Neutrophil (primary cell): ENCODE measurements at regions not wholly inside any gene's neighbourhood (a gene's known extent, or its start where the extent isn't known, plus 50 kb on each side); places are given as distances from the start of the nearest gene placed in this dataset.

Experiments used
- H3K27ac ChIP-seq: fragments of 200-600 bp; sonication (generic); 2 replicates; pipeline ENCODE4 v1.5.1; 2016; ENCODE audit warnings: mild to moderate bottlenecking, moderate library complexity
- H3K27me3 ChIP-seq: fragments of 200-600 bp; sonication (generic); 2 replicates; pipeline ENCODE4 v1.6.0; 2016; ENCODE audit warnings: mild to moderate bottlenecking
- H3K36me3 ChIP-seq: fragments of 200-600 bp; sonication (generic); 2 replicates; pipeline ENCODE4 v1.5.1; 2017
- H3K4me1 ChIP-seq, 2 experiments: fragments of 200-600 bp in 1 of 2; sonication (generic) in 1 of 2; 1 replicate in 1 of 2; 2 replicates in 1 of 2; pipeline versions ENCODE4 v1.5.1 to v1.6.1; 2013 to 2016; ENCODE audit warnings: low read depth in 1 of 2, low read length in 1 of 2, mild to moderate bottlenecking in 1 of 2, moderate library complexity in 1 of 2; ENCODE audit not compliant: control insufficient read depth in 1 of 2, insufficient read depth in 1 of 2
- H3K4me3 ChIP-seq, 2 experiments: fragments of 200-600 bp in 1 of 2; sonication (generic) in 1 of 2; 1 replicate in 1 of 2; 2 replicates in 1 of 2; pipeline ENCODE4 v1.5.1; 2013 to 2016; ENCODE audit warnings: low read depth in 1 of 2, low read length in 1 of 2, mild to moderate bottlenecking in 1 of 2, moderate library complexity in 1 of 2
- H3K9me3 ChIP-seq: fragments of 200-600 bp; sonication (generic); 2 replicates; pipeline ENCODE4 v1.5.1; 2016
- TF ChIP-seq, protein P1 (sequence below): fragments of 200-600 bp; sonication (generic); IDR thresholded peaks from 2 replicates; pipeline ENCODE4 v1.5.1; 2016; ENCODE audit warnings: antibody characterized with exemption

DNA sequence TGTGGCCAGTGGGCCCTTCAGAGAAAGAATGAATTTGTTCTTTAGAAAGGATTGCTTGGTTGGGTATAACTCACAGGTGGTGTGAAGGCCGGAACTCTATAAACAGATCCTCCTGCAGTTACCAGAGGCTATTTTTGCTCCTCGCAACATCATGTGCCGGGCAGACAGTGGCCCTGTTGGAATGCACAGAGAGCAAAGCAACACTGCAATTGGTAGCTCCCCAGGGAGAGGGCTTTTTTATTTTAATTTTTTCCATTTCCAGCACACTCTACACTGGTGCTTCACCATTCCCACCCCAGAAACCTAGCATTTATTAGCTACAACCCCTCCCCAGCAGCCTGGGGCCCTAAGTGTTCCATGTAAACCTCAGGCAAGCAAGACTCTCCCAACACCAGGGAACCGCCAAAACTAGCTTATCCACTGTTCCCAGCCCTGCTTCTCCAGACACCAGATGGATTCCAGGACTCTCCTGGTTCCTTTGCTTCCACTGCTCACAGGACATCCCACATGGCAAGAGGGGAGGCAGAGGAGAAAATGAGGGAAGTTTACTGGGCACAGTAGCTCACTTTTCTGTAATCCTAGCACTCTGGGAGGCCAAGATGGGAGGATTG is 75.1 kb upstream of the TMEM164 start:
- Histone ChIP-seq H3K27me3 (no peaks in the 10 kb centered on the region), H3K4me1 (no peaks in the 10 kb centered on the region), H3K4me3 (no peak overlapping the region), H3K9me3 (no peaks in the 10 kb centered on the region), H3K27ac (no peak overlapping the region), H3K36me3 (no peaks in the 10 kb centered on the region)
- TF ChIP-seq, protein P1, sequence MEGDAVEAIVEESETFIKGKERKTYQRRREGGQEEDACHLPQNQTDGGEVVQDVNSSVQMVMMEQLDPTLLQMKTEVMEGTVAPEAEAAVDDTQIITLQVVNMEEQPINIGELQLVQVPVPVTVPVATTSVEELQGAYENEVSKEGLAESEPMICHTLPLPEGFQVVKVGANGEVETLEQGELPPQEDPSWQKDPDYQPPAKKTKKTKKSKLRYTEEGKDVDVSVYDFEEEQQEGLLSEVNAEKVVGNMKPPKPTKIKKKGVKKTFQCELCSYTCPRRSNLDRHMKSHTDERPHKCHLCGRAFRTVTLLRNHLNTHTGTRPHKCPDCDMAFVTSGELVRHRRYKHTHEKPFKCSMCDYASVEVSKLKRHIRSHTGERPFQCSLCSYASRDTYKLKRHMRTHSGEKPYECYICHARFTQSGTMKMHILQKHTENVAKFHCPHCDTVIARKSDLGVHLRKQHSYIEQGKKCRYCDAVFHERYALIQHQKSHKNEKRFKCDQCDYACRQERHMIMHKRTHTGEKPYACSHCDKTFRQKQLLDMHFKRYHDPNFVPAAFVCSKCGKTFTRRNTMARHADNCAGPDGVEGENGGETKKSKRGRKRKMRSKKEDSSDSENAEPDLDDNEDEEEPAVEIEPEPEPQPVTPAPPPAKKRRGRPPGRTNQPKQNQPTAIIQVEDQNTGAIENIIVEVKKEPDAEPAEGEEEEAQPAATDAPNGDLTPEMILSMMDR, result no peak

DNA sequence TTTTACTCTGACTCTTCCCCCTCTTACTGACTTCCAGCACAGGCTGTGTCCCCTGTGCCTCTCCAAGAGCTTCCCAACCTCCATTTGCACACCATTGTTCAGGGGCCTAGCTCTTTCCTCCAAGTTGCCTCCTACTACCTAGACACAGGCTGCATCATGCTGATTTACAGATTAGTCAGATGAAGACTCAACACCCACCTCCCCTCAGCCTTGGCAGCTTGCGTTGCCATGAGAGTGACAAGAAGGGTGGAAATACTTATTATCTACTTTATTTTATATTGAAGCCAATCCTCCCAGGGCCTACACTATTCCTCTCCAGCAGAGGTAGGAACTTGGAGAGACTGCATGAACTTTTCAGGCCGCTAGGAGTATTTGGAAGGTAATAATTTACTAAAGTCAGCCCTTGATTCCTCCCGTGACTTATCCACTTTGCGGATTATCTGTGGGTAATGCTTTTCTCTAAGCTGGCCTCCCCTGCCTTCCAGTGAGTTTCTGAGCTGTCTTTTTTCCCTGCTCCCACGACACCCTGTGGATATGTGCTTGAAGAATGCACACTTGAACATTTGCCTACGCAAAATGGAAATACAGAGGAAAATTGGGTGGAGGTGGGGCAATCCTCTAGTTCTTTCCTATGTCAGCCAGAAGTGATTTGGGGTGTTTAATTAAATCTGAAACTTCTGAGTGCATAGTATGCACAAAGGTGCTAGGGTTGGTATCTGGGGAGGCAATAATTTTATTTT is 74.1 kb upstream of the TMEM164 start:
- Histone ChIP-seq H3K4me1 (no peaks in the 10 kb centered on the region), H3K27me3 (no peaks in the 10 kb centered on the region), H3K4me3 (no peak overlapping the region), H3K36me3 (no peaks in the 10 kb centered on the region), H3K27ac (no peak overlapping the region), H3K9me3 (no peaks in the 10 kb centered on the region)
- TF ChIP-seq, protein P1, result no peak

DNA sequence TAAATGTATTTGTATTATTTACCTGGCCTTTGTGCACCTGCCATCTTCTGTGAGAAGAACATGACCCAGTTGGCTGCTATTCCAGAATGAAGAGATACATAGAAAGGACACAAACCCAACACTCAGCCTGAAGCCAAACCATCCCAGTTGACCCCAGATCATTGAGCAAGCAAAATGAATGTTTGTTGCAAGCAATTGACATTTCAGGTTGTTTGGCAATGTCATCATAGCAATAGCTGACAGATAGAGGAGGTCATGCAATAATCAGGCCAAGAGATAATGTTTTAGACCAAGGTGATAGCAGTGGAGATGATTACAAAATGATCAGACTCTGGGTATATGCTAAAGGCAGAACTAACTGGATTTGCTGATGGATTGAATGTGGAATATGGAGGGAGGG is 71.2 kb upstream of the TMEM164 start:
- H3K9me3 ChIP-seq, result no peaks in the 10 kb centered on the region
- H3K27me3 ChIP-seq, result no peaks in the 10 kb centered on the region
- no peaks in the 10 kb centered on the region for H3K4me1 ChIP-seq
- H3K36me3 ChIP-seq, result no peaks in the 10 kb centered on the region
- TF ChIP-seq, protein P1, result no peak
- H3K27ac ChIP-seq, result no peak overlapping the region
- H3K4me3 ChIP-seq, result no peak overlapping the region

DNA sequence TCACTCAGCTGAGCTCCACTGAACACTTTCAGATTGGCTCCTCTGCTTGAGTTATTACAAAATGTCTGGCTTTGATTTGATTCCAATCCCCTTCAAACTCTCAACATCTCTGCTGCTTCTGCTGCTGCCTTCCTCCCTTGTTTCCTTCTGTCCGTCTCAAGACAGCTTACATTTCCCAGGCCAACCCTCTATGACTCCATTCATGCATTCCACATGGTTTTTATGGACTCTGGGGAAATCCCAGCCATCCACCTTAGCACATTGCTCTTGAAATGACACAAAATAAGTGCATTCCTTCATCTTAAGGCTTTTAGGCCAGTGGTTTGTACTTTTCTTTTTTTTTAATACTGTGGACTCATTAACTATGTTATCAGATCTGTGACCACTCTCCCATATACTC is 68.5 kb upstream of the TMEM164 start:
- TF ChIP-seq, protein P1, result no peak
- Histone ChIP-seq H3K4me3 (no peak overlapping the region), H3K36me3 (no peaks in the 10 kb centered on the region), H3K9me3 (no peaks in the 10 kb centered on the region), H3K4me1 (peaks cover 0 to 2% of the 10 kb centered on the region in 2 experiments), H3K27ac (no peak overlapping the region), H3K27me3 (no peaks in the 10 kb centered on the region)

DNA sequence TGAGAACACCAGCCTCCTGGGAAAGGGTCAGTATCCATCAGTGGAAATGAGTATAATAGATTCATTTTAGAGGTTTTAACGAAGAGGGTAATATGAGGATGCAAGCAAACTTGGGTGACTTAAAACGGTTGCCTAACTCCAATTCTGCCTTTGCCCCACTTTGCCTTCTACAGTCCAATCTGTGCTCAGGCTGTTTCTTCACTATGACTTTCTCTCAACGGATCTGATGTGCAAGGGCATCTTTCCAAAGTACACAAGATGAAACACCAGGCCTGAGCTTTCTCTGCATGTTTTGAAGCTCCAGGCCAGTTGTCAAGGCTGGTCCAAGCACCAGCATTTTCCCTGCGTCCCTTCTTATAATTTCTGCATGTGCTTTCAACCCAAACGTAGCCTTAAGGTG is 68.0 kb upstream of the TMEM164 start:
- no peak overlapping the region for H3K4me3 ChIP-seq
- no peaks in the 10 kb centered on the region for H3K9me3 ChIP-seq
- H3K27ac ChIP-seq, result no peak overlapping the region
- H3K4me1 ChIP-seq, result peaks cover 0 to 6% of the 10 kb centered on the region in 2 experiments
- TF ChIP-seq, protein P1, result no peak
- no peaks in the 10 kb centered on the region for H3K36me3 ChIP-seq
- no peaks in the 10 kb centered on the region for H3K27me3 ChIP-seq
